ENCODE measurements at regions not wholly inside any gene's neighbourhood (a gene's known extent, or its start where the extent isn't known, plus 50 kb on each side); places are given as distances from the start of the nearest gene placed in this dataset.

- Histone ChIP-seq H3K4me3 (no peak overlapping the region), H3K9me3 (no peaks in the 10 kb centered on the region), H3K36me3 (no peaks in the 10 kb centered on the region), H3K27ac (no peak overlapping the region), H3K27me3 (no peaks in the 10 kb centered on the region), H3K4me1 (peaks cover 0 to 6% (median 0%) of the 10 kb centered on the region in 9 donors)
- TF ChIP-seq CTCF (IDR thresholded peaks at IDR 0.05), result no peak
- DNase-seq (no peak), ATAC-seq (no peak)
- intact Hi-C loops (cut with DNase I), result no loop called here
- 75 to 91% methylated on average over 1 of the region's 1 CpG for WGBS, 2 donors
These were observed 665.5 kb downstream of the NYAP2 start for GRCh38 chr2:226064932-226065570.

- intact Hi-C loops (cut with DNase I), result no loop called here
- 74 to 79% methylated on average over 4 of the region's 4 CpGs for WGBS, 2 donors
- Histone ChIP-seq H3K27me3 (no peaks in the 10 kb centered on the region), H3K4me1 (peaks cover 0 to 6% (median 0%) of the 10 kb centered on the region in 9 donors), H3K27ac (no peak overlapping the region), H3K9me3 (no peaks in the 10 kb centered on the region), H3K36me3 (no peaks in the 10 kb centered on the region), H3K4me3 (no peak overlapping the region)
- ATAC-seq (no peak), DNase-seq (no peak)
- no peak for TF ChIP-seq CTCF (IDR thresholded peaks at IDR 0.05)
These were observed 664.4 kb downstream of the NYAP2 start for GRCh38 chr2:226063704-226064440.

GRCh38 chr2:226059961-226060627, 660.6 kb downstream of the NYAP2 start:
- 59 to 90% methylated on average over 3 of the region's 3 CpGs for WGBS, 2 donors
- no peaks in the 10 kb centered on the region for H3K36me3 ChIP-seq
- TF ChIP-seq CTCF (IDR thresholded peaks at IDR 0.05), result no peak

GRCh38 chr2:226057914-226058313, 658.4 kb downstream of the NYAP2 start:
- DNase-seq, result no peak
- TF ChIP-seq CTCF (IDR thresholded peaks at IDR 0.05), result no peak
- 24 to 39% methylated on average over 1 of the region's 1 CpG for WGBS, 2 donors
- Histone ChIP-seq H3K36me3 (no peaks in the 10 kb centered on the region), H3K9me3 (no peaks in the 10 kb centered on the region), H3K27ac (no peak overlapping the region), H3K27me3 (no peaks in the 10 kb centered on the region), H3K4me1 (peaks cover 0 to 6% (median 0%) of the 10 kb centered on the region in 9 donors), H3K4me3 (no peak overlapping the region)
- ATAC-seq, result no peak
- intact Hi-C loops (cut with DNase I), result no loop called here

More at GRCh38 chr2:226059961-226060627, 660.6 kb downstream of the NYAP2 start:
- Histone ChIP-seq H3K27me3 (no peaks in the 10 kb centered on the region), H3K9me3 (no peaks in the 10 kb centered on the region), H3K4me1 (peaks cover 0 to 6% (median 0%) of the 10 kb centered on the region in 9 donors), H3K4me3 (no peak overlapping the region), H3K27ac (no peak overlapping the region)
- DNase-seq, result no peak
- intact Hi-C loops (cut with DNase I), result no loop called here
- no peak for ATAC-seq
